ENCODE measurements at regions not wholly inside any gene's neighbourhood (a gene's known extent, or its start where the extent isn't known, plus 50 kb on each side); places are given as distances from the start of the nearest gene placed in this dataset.
"Not testable (repeated sequence)": the region's sequence is repeated elsewhere in the genome, so short reads cannot be mapped to it uniquely, and the experiment has no call there.

DNA sequence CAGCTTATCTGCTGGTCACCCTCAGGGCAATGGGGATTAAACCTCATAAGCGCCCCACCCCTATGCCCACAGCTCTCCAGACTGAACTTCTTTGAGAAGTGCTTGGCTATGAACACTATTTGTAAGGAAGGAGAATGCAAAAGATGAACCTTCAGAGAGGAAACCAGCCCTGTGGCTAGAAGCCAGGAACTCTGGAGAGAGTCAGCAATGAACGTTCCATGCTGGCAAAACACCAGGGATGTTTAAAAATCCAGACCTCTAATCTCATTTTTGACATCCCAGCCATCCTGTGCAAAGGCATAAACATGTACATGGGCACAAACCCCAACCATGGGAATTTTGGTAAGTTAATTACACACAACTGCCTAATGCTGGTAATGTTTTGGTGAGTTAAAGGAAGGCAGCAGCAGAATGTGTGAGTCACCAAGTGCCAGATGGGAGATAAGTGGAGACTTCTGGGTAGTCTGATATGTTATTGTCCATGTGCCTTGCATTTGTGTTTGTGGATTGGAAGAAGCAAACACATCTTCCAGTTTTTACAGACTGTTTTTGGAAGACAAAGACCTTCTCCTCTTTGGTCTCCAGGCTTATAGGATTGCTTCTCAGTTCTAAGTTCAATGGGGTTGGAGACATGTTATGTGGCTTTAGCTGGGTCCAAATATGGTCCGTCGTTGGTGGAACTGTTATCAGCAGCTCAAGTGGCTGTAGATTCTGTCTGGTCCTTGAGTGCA lies 174.1 kb upstream of the ETV3 start:
- TF ChIP-seq, protein P1, sequence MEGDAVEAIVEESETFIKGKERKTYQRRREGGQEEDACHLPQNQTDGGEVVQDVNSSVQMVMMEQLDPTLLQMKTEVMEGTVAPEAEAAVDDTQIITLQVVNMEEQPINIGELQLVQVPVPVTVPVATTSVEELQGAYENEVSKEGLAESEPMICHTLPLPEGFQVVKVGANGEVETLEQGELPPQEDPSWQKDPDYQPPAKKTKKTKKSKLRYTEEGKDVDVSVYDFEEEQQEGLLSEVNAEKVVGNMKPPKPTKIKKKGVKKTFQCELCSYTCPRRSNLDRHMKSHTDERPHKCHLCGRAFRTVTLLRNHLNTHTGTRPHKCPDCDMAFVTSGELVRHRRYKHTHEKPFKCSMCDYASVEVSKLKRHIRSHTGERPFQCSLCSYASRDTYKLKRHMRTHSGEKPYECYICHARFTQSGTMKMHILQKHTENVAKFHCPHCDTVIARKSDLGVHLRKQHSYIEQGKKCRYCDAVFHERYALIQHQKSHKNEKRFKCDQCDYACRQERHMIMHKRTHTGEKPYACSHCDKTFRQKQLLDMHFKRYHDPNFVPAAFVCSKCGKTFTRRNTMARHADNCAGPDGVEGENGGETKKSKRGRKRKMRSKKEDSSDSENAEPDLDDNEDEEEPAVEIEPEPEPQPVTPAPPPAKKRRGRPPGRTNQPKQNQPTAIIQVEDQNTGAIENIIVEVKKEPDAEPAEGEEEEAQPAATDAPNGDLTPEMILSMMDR (IDR thresholded peaks at IDR 0.05; ENCODE audit: poor library complexity, severe bottlenecking) = no peak
- no peaks in the 10 kb centered on the region for H3K9me3 ChIP-seq (ENCODE audit: severe bottlenecking)
- no peak overlapping the region for H3K4me3 ChIP-seq (ENCODE audit: severe bottlenecking)
- DNase-seq (ENCODE audit: low spot score) = no peak
- H3K4me1 ChIP-seq (ENCODE audit: insufficient read depth, poor library complexity, severe bottlenecking) = no peaks in the 10 kb centered on the region
- H3K27ac ChIP-seq (ENCODE audit: poor library complexity, severe bottlenecking) = no peak overlapping the region
- H3K36me3 ChIP-seq (ENCODE audit: low read depth) = no peaks in the 10 kb centered on the region
- H3K27me3 ChIP-seq (ENCODE audit: insufficient read depth, poor library complexity, severe bottlenecking) = peaks cover 8% of the 10 kb centered on the region
- ATAC-seq (ENCODE audit: low read depth) = no peak

DNA sequence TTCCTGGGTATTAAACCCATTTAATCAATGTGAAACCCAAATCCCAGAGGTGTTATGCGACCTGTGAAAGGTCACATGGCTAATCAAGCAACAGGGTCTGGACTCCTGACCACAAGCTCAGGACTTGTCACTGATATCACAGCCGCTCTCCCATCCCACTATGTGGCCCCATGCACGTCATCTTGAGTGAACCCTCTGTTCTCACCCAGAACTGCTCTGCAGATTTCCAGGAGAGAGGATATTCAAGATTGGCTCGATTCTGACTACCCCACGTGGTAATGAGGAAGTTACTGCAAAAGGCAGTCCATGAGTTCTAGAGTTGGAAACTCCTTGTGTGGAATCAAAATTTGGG lies 173.5 kb upstream of the ETV3 start:
- no peaks in the 10 kb centered on the region for H3K4me1 ChIP-seq (ENCODE audit: insufficient read depth, poor library complexity, severe bottlenecking)

DNA sequence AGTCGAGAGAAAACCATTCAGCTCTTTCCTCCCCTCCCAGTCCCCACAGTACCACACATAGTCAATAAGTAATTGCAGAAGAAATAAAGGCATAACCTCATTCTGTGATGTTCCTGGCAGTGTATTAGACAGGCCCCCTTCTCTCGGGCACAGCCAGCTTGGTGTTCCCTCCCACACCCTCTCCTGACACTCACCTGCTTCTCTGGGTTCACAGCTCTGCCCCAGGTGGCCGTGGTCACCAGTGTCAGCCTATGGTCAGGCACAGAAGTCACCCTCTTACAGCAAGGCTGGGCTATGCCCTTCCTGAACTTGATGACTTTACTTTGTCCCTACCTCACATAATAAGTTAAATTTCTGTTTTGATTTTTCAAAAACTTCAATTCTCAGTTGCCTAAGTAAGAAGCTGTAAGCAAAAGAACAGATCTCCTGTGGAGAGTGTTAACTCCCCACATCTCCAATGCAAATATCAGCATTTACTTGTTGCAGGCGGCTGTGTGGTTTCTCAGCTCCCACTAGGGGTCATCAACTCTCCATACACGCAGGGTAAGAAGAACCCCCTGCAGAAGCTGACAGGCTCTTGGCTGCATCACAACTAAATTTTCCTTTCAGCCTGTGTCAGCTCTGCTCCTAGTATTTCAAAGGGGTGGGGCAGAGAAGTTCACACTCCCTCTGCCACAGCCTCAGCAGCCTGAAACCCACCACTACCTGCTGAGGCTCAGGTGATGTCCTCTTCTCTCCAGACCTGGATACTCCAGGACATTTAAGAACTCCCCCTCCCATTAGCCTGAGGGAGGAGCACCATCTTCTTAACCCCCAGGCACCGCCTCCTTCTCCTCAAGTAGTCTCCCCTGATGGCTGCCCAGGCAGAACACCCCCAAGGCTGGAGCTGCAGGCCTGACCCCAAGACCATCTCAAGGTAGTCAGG lies 172.9 kb upstream of the ETV3 start:
- DNase-seq (ENCODE audit: low spot score); ATAC-seq (ENCODE audit: low read depth); H3K4me3 ChIP-seq (ENCODE audit: severe bottlenecking); H3K4me1 ChIP-seq (ENCODE audit: insufficient read depth, poor library complexity, severe bottlenecking); H3K27ac ChIP-seq (ENCODE audit: poor library complexity, severe bottlenecking); H3K36me3 ChIP-seq (ENCODE audit: low read depth); H3K27me3 ChIP-seq (ENCODE audit: insufficient read depth, poor library complexity, severe bottlenecking); H3K9me3 ChIP-seq (ENCODE audit: severe bottlenecking): not testable (repeated sequence)
- TF ChIP-seq, protein P1 (IDR thresholded peaks at IDR 0.05; ENCODE audit: poor library complexity, severe bottlenecking) = peak; percentile 19

More for the DNA sequence above, 173.5 kb upstream of the ETV3 start:
- no peak for DNase-seq (ENCODE audit: low spot score)
- ATAC-seq (ENCODE audit: low read depth) = no peak
- Histone ChIP-seq H3K36me3 (ENCODE audit: low read depth) (no peaks in the 10 kb centered on the region), H3K27me3 (ENCODE audit: insufficient read depth, poor library complexity, severe bottlenecking) (peaks cover 8% of the 10 kb centered on the region), H3K27ac (ENCODE audit: poor library complexity, severe bottlenecking) (no peak overlapping the region), H3K9me3 (ENCODE audit: severe bottlenecking) (no peaks in the 10 kb centered on the region), H3K4me3 (ENCODE audit: severe bottlenecking) (no peak overlapping the region)
- TF ChIP-seq, protein P1 (IDR thresholded peaks at IDR 0.05; ENCODE audit: poor library complexity, severe bottlenecking) = no peak

DNA sequence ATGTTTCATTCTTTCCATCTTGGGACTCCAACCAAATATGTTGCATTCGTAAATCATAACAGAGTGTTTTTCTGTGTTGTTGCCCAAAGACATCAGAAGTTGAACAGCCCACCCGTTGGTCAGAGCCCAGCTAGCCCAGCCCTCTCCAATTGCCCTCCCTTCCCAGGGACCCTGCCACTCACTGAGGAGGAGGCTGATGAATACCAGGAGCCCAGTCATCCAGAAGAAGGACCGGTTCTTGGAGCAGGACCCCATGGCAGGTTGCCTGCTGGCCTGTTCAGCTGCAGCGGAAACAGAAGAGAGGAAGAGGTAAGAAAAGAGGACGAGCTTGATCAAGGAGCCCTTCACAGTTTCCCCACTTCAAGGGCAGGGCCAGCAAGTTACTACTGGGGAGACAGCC lies 172.2 kb upstream of the ETV3 start:
- H3K4me1 ChIP-seq (ENCODE audit: insufficient read depth, poor library complexity, severe bottlenecking) = no peaks in the 10 kb centered on the region
- TF ChIP-seq, protein P1 (IDR thresholded peaks at IDR 0.05; ENCODE audit: poor library complexity, severe bottlenecking) = no peak
- no peak for ATAC-seq (ENCODE audit: low read depth)
- H3K27me3 ChIP-seq (ENCODE audit: insufficient read depth, poor library complexity, severe bottlenecking) = peaks cover 8% of the 10 kb centered on the region
- no peak overlapping the region for H3K4me3 ChIP-seq (ENCODE audit: severe bottlenecking)
- DNase-seq (ENCODE audit: low spot score) = no peak
- no peaks in the 10 kb centered on the region for H3K9me3 ChIP-seq (ENCODE audit: severe bottlenecking)
- H3K27ac ChIP-seq (ENCODE audit: poor library complexity, severe bottlenecking) = no peak overlapping the region
- H3K36me3 ChIP-seq (ENCODE audit: low read depth) = no peaks in the 10 kb centered on the region

All from RWPE2 (cell line).